ENCODE measurements at regions not wholly inside any gene's neighbourhood (a gene's known extent, or its start where the extent isn't known, plus 50 kb on each side); places are given as distances from the start of the nearest gene placed in this dataset.

- TF ChIP-seq YY1 (IDR thresholded peaks at IDR 0.05; ENCODE audit: insufficient read depth, insufficient read length) = no peak
- TF ChIP-seq ZNF274 (IDR thresholded peaks at IDR 0.05; ENCODE audit: low read depth, low read length) = no peak
- no peak for TF ChIP-seq SUZ12 (IDR thresholded peaks at IDR 0.05; ENCODE audit: extremely low read depth, insufficient read depth, insufficient read length)
- Histone ChIP-seq H3K4me1 (ENCODE audit: insufficient read depth, insufficient read length) (no peaks in the 10 kb centered on the region), H3K27me3 (ENCODE audit: insufficient read depth, insufficient read length) (no peaks in the 10 kb centered on the region), H3K9me3 (ENCODE audit: insufficient read depth, low read length) (no peaks in the 10 kb centered on the region), H3K36me3 (ENCODE audit: insufficient read depth, insufficient read length, low read length) (no peaks in the 10 kb centered on the region), H3K9ac (ENCODE audit: insufficient read length, low read depth) (no peak overlapping the region), H3K4me3 (ENCODE audit: insufficient read length, low read depth) (no peak overlapping the region)
- DNase-seq (ENCODE audit: low read depth, low spot score) = no peak
Measured at GRCh38 chr5:117679046-117679445, 1104.4 kb upstream of the SEMA6A start.

- no peaks in the 10 kb centered on the region for H3K9me3 ChIP-seq (ENCODE audit: insufficient read depth, low read length)
- no peak overlapping the region for H3K4me3 ChIP-seq (ENCODE audit: insufficient read length, low read depth)
- H3K9ac ChIP-seq (ENCODE audit: insufficient read length, low read depth) = no peak overlapping the region
- H3K27me3 ChIP-seq (ENCODE audit: insufficient read depth, insufficient read length) = no peaks in the 10 kb centered on the region
- DNase-seq (ENCODE audit: low read depth, low spot score) = no peak
- no peaks in the 10 kb centered on the region for H3K36me3 ChIP-seq (ENCODE audit: insufficient read depth, insufficient read length, low read length)
- TF ChIP-seq YY1 (IDR thresholded peaks at IDR 0.05; ENCODE audit: insufficient read depth, insufficient read length) = no peak
- no peak for TF ChIP-seq ZNF274 (IDR thresholded peaks at IDR 0.05; ENCODE audit: low read depth, low read length)
- no peak for TF ChIP-seq SUZ12 (IDR thresholded peaks at IDR 0.05; ENCODE audit: extremely low read depth, insufficient read depth, insufficient read length)
- no peaks in the 10 kb centered on the region for H3K4me1 ChIP-seq (ENCODE audit: insufficient read depth, insufficient read length)
Measured at GRCh38 chr5:117675646-117676045, 1101.0 kb upstream of the SEMA6A start.

- Histone ChIP-seq H3K27me3 (ENCODE audit: insufficient read depth, insufficient read length) (no peaks in the 10 kb centered on the region), H3K4me1 (ENCODE audit: insufficient read depth, insufficient read length) (no peaks in the 10 kb centered on the region), H3K4me3 (ENCODE audit: insufficient read length, low read depth) (no peak overlapping the region), H3K36me3 (ENCODE audit: insufficient read depth, insufficient read length, low read length) (no peaks in the 10 kb centered on the region), H3K9ac (ENCODE audit: insufficient read length, low read depth) (no peak overlapping the region), H3K9me3 (ENCODE audit: insufficient read depth, low read length) (no peaks in the 10 kb centered on the region)
- no peak for DNase-seq (ENCODE audit: low read depth, low spot score)
- TF ChIP-seq YY1 (IDR thresholded peaks at IDR 0.05; ENCODE audit: insufficient read depth, insufficient read length) (no peak), ZNF274 (IDR thresholded peaks at IDR 0.05; ENCODE audit: low read depth, low read length) (no peak), SUZ12 (IDR thresholded peaks at IDR 0.05; ENCODE audit: extremely low read depth, insufficient read depth, insufficient read length) (no peak)
Measured at GRCh38 chr5:117671551-117671950, 1096.9 kb upstream of the SEMA6A start.

GRCh38 chr5:117667105-117667504, 1092.5 kb upstream of the SEMA6A start:
- TF ChIP-seq ZNF274 (IDR thresholded peaks at IDR 0.05; ENCODE audit: low read depth, low read length) = no peak
- no peak for TF ChIP-seq SUZ12 (IDR thresholded peaks at IDR 0.05; ENCODE audit: extremely low read depth, insufficient read depth, insufficient read length)
- TF ChIP-seq YY1 (IDR thresholded peaks at IDR 0.05; ENCODE audit: insufficient read depth, insufficient read length) = no peak
- no peak overlapping the region for H3K9ac ChIP-seq (ENCODE audit: insufficient read length, low read depth)

GRCh38 chr5:117665121-117665520, 1090.5 kb upstream of the SEMA6A start:
- H3K9ac ChIP-seq (ENCODE audit: insufficient read length, low read depth) = no peak overlapping the region
- DNase-seq (ENCODE audit: low read depth, low spot score) = no peak
- no peaks in the 10 kb centered on the region for H3K27me3 ChIP-seq (ENCODE audit: insufficient read depth, insufficient read length)
- TF ChIP-seq ZNF274 (IDR thresholded peaks at IDR 0.05; ENCODE audit: low read depth, low read length) (no peak), SUZ12 (IDR thresholded peaks at IDR 0.05; ENCODE audit: extremely low read depth, insufficient read depth, insufficient read length) (no peak), YY1 (IDR thresholded peaks at IDR 0.05; ENCODE audit: insufficient read depth, insufficient read length) (no peak)
- no peaks in the 10 kb centered on the region for H3K36me3 ChIP-seq (ENCODE audit: insufficient read depth, insufficient read length, low read length)
- no peak overlapping the region for H3K4me3 ChIP-seq (ENCODE audit: insufficient read length, low read depth)
- no peaks in the 10 kb centered on the region for H3K9me3 ChIP-seq (ENCODE audit: insufficient read depth, low read length)
- no peaks in the 10 kb centered on the region for H3K4me1 ChIP-seq (ENCODE audit: insufficient read depth, insufficient read length)

More at GRCh38 chr5:117667105-117667504, 1092.5 kb upstream of the SEMA6A start:
- Histone ChIP-seq H3K9me3 (ENCODE audit: insufficient read depth, low read length) (no peaks in the 10 kb centered on the region), H3K4me1 (ENCODE audit: insufficient read depth, insufficient read length) (no peaks in the 10 kb centered on the region), H3K4me3 (ENCODE audit: insufficient read length, low read depth) (no peak overlapping the region), H3K36me3 (ENCODE audit: insufficient read depth, insufficient read length, low read length) (no peaks in the 10 kb centered on the region), H3K27me3 (ENCODE audit: insufficient read depth, insufficient read length) (no peaks in the 10 kb centered on the region)
- peak; percentile 13 for DNase-seq (ENCODE audit: low read depth, low spot score)

GRCh38 chr5:117662361-117662760, 1087.7 kb upstream of the SEMA6A start:
- Histone ChIP-seq H3K36me3 (ENCODE audit: insufficient read depth, insufficient read length, low read length) (no peaks in the 10 kb centered on the region), H3K4me1 (ENCODE audit: insufficient read depth, insufficient read length) (no peaks in the 10 kb centered on the region), H3K4me3 (ENCODE audit: insufficient read length, low read depth) (no peak overlapping the region), H3K9me3 (ENCODE audit: insufficient read depth, low read length) (no peaks in the 10 kb centered on the region), H3K9ac (ENCODE audit: insufficient read length, low read depth) (no peak overlapping the region), H3K27me3 (ENCODE audit: insufficient read depth, insufficient read length) (no peaks in the 10 kb centered on the region)
- TF ChIP-seq ZNF274 (IDR thresholded peaks at IDR 0.05; ENCODE audit: low read depth, low read length) (no peak), SUZ12 (IDR thresholded peaks at IDR 0.05; ENCODE audit: extremely low read depth, insufficient read depth, insufficient read length) (no peak), YY1 (IDR thresholded peaks at IDR 0.05; ENCODE audit: insufficient read depth, insufficient read length) (no peak)
- DNase-seq (ENCODE audit: low read depth, low spot score) = no peak

GRCh38 chr5:117657541-117657940, 1082.9 kb upstream of the SEMA6A start:
- Histone ChIP-seq H3K36me3 (ENCODE audit: insufficient read depth, insufficient read length, low read length) (no peaks in the 10 kb centered on the region), H3K4me3 (ENCODE audit: insufficient read length, low read depth) (no peak overlapping the region), H3K4me1 (ENCODE audit: insufficient read depth, insufficient read length) (no peaks in the 10 kb centered on the region), H3K9me3 (ENCODE audit: insufficient read depth, low read length) (no peaks in the 10 kb centered on the region), H3K27me3 (ENCODE audit: insufficient read depth, insufficient read length) (no peaks in the 10 kb centered on the region), H3K9ac (ENCODE audit: insufficient read length, low read depth) (no peak overlapping the region)
- DNase-seq (ENCODE audit: low read depth, low spot score) = no peak
- no peak for TF ChIP-seq ZNF274 (IDR thresholded peaks at IDR 0.05; ENCODE audit: low read depth, low read length)
- TF ChIP-seq SUZ12 (IDR thresholded peaks at IDR 0.05; ENCODE audit: extremely low read depth, insufficient read depth, insufficient read length) = no peak
- TF ChIP-seq YY1 (IDR thresholded peaks at IDR 0.05; ENCODE audit: insufficient read depth, insufficient read length) = no peak

GRCh38 chr5:117652958-117653280, 1078.3 kb upstream of the SEMA6A start:
- TF ChIP-seq SUZ12 (IDR thresholded peaks at IDR 0.05; ENCODE audit: extremely low read depth, insufficient read depth, insufficient read length) (no peak), ZNF274 (IDR thresholded peaks at IDR 0.05; ENCODE audit: low read depth, low read length) (no peak), YY1 (IDR thresholded peaks at IDR 0.05; ENCODE audit: insufficient read depth, insufficient read length) (no peak)
- H3K9ac ChIP-seq (ENCODE audit: insufficient read length, low read depth) = no peak overlapping the region
- no peak overlapping the region for H3K4me3 ChIP-seq (ENCODE audit: insufficient read length, low read depth)
- no peaks in the 10 kb centered on the region for H3K9me3 ChIP-seq (ENCODE audit: insufficient read depth, low read length)
- no peaks in the 10 kb centered on the region for H3K4me1 ChIP-seq (ENCODE audit: insufficient read depth, insufficient read length)
- DNase-seq (ENCODE audit: low read depth, low spot score) = no peak
- H3K27me3 ChIP-seq (ENCODE audit: insufficient read depth, insufficient read length) = no peaks in the 10 kb centered on the region
- H3K36me3 ChIP-seq (ENCODE audit: insufficient read depth, insufficient read length, low read length) = no peaks in the 10 kb centered on the region

All from NT2/D1 (cell line).